Epithelial cell of proximal tubule (primary cell): ENCODE measurements at regions not wholly inside any gene's neighbourhood (a gene's known extent, or its start where the extent isn't known, plus 50 kb on each side); places are given as distances from the start of the nearest gene placed in this dataset.

Experiments used
- DNase-seq: peaks from one replicate; pipeline ENCODE4 v3.0.0-alpha.2; 2011; ENCODE audit warnings: low read depth
- H3K4me3 ChIP-seq: 2 replicates; pipeline ENCODE4 v1.5.1; 2011; ENCODE audit warnings: low read depth, mild to moderate bottlenecking, low read length
- CTCF ChIP-seq: conservative IDR thresholded peaks from 2 replicates; pipeline ENCODE4 v1.5.1; 2012; ENCODE audit warnings: low read depth, mild to moderate bottlenecking, low read length

- DNase-seq, result no peak
- TF ChIP-seq CTCF, result no peak
- no peak overlapping the region for H3K4me3 ChIP-seq
Measured at GRCh38 chr3:194827486-194827885, 141.8 kb downstream of the FAM43A start.

- TF ChIP-seq CTCF, result no peak
- no peak overlapping the region for H3K4me3 ChIP-seq
- DNase-seq, result no peak
Measured at GRCh38 chr3:194828116-194828515, 142.4 kb downstream of the FAM43A start.

DNA sequence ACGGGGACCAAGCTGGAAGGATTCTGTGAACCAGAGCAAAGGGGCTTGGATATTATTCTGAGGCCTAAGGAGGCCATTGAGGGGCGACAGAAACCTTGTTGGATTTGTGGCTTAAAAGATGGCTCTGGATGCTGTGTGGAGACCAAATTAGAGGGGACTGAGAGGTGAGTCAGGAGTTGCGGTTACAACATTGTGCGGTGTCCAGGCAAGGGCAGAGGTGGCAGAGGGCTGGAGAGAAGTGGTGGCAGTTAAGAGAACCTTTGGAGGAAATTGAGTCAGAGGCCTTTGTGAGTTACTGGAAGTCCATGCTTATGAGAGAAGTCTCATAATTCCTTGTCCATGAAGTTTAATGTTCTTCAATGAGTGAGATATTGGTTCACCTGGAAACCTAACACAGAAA is 143.2 kb downstream of the FAM43A start:
- no peak for TF ChIP-seq CTCF
- DNase-seq, result no peak
- no peak overlapping the region for H3K4me3 ChIP-seq

GRCh38 chr3:194830401-194830800 is 144.7 kb downstream of the FAM43A start:
- no peak overlapping the region for H3K4me3 ChIP-seq
- DNase-seq, result no peak
- TF ChIP-seq CTCF, result no peak

DNA sequence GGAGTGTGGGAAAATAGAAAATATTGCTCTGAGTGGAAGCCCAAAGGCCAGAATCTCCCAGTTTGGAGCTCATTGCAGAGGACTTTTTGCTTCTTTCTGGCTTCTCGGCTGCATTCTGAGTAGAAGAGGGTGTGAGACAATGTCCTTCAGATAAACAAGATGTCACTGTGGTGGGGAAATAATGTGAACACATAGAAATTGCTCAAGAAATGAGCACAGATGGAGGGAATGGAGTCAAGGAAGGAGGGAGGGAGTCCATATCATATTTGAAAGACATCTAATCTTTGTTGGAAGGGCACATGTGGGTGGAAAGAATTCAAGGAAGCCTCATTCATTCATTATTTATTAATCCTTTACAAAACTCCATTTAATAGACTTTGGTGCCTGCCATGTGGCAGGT is 145.3 kb downstream of the FAM43A start:
- no peak for DNase-seq
- H3K4me3 ChIP-seq, result no peak overlapping the region
- no peak for TF ChIP-seq CTCF

DNA sequence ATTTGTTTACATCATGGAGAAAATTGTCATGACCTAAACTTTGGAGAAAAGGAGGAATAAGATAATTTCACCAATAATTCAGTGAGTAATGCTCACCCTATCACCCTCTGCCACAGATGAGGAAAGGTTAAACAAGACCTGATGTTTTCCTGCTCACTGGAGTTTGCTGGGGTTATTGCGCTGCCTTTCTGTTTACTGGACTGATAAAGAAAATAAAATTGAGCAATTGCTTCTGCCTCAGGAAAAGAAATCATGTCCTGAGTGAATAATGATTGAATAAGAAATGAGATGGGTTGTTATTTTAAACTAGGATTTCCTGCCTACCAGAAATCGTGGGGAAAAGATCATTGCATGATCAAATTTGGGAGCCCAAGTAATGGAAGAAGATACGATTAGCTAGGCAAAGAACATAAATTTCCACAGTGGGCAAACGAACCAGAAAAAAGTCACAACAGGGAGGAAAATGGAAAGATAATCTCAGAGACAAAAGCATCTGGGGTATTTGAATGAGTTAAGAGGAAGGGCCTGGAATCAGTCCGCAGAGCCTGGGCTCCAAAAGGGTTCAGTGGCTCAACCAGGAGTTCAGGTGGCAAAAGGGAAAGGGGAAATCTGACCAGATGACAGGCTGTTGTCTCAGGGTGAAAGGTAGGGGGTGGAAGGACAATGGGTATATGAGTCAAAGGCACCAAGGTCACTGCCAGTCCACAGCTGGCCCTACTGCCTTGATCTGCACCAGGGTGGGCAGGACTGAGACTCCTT is 146.8 kb downstream of the FAM43A start:
- DNase-seq, result no peak
- no peak overlapping the region for H3K4me3 ChIP-seq
- no peak for TF ChIP-seq CTCF

- H3K4me3 ChIP-seq, result no peak overlapping the region
- no peak for DNase-seq
- no peak for TF ChIP-seq CTCF
Measured at GRCh38 chr3:194833114-194833910, 147.6 kb downstream of the FAM43A start.
